Gastroesophageal sphincter (tissue), 3 donors: ENCODE measurements at regions not wholly inside any gene's neighbourhood (a gene's known extent, or its start where the extent isn't known, plus 50 kb on each side); places are given as distances from the start of the nearest gene placed in this dataset.

Source experiments
- CTCF ChIP-seq, 4 experiments: fragments of 200-600 bp in 2 of 4; fragments of 450-650 bp in 2 of 4; sonication (generic) in 1 of 4; IDR thresholded peaks; one replicate each; pipeline ENCODE4 v1.5.1; 2017 to 2019; ENCODE audit warnings: antibody characterized with exemption in 4 of 4, mild to moderate bottlenecking in 2 of 4, moderate library complexity in 2 of 4
- POLR2A ChIP-seq, 2 donors: fragments of 450-650 bp; IDR thresholded peaks; one replicate each; pipeline ENCODE4 v1.6.1; 2017; ENCODE audit warnings: antibody characterized with exemption in 2 of 2, mild to moderate bottlenecking in 2 of 2, moderate library complexity in 1 of 2

GRCh38 chr9:1456301-1457024, 406.3 kb downstream of the DMRT2 start:
- TF ChIP-seq CTCF (IDR thresholded peaks at IDR 0.05) (no peak), POLR2A (IDR thresholded peaks at IDR 0.05) (no peak)
